B cell (primary cell): ENCODE measurements at regions not wholly inside any gene's neighbourhood (a gene's known extent, or its start where the extent isn't known, plus 50 kb on each side); places are given as distances from the start of the nearest gene placed in this dataset.

Experiments used
- ATAC-seq: fragments of 200-7000 bp; cut with Tn5 transposase; one replicate; pipeline ENCODE4 v1.10.0; 2021; ENCODE audit warnings: low read depth, mild to moderate bottlenecking, moderate number of reproducible peaks, moderate library complexity
- CTCF ChIA-PET: fragments of 350-600 bp; sonication (Branson Sonifier 250); formaldehyde crosslinking; loops from one replicate; lab custom pipeline; 2021; ENCODE audit warnings: antibody characterized with exemption, inconsistent platforms; lab: Charles Lee
- POLR2A ChIA-PET: fragments of 350-600 bp; sonication (Branson Sonifier 250); formaldehyde crosslinking; loops from one replicate; lab custom pipeline; 2021; ENCODE audit warnings: antibody characterized with exemption; lab: Charles Lee
- DNase-seq: peaks from one replicate; pipeline ENCODE4 v3.0.0; 2013
- H2AFZ ChIP-seq: 2 replicates; pipeline ENCODE4 v1.6.1; 2012; ENCODE audit warnings: mild to moderate bottlenecking, low read depth, low read length; ENCODE audit not compliant: insufficient read depth, poor library complexity, severe bottlenecking
- H3K27ac ChIP-seq, 2 donors: 1 replicate in 1 of 2; 2 replicates in 1 of 2; pipeline ENCODE4 v1.5.1; 2012 to 2013; ENCODE audit warnings: low read length in 2 of 2, mild to moderate bottlenecking in 2 of 2, moderate library complexity in 1 of 2
- H3K27me3 ChIP-seq, 4 experiments: fragments of 200-600 bp in 1 of 4; sonication (generic) in 1 of 4; replicated peaks in 1 of 4; 1 replicate in 2 of 4; 2 replicates in 2 of 4; pipeline versions ENCODE4 v1.6.1 to v1.7.0; 2013 to 2016; ENCODE audit warnings: low read length in 3 of 4, mild to moderate bottlenecking in 2 of 4, mixed read lengths in 1 of 4, moderate library complexity in 1 of 4; ENCODE audit not compliant: insufficient read depth in 4 of 4, control insufficient read depth in 3 of 4; ENCODE audit errors: control extremely low read depth in 1 of 4
- H3K36me3 ChIP-seq, 2 experiments: replicated peaks in 1 of 2; 1 replicate in 1 of 2; 2 replicates in 1 of 2; pipeline versions ENCODE4 v1.6.1 to v1.7.1; 2013; ENCODE audit warnings: low read length in 1 of 2; ENCODE audit not compliant: insufficient read depth in 2 of 2, control insufficient read depth in 1 of 2; ENCODE audit errors: control extremely low read depth in 1 of 2, extremely low read depth in 1 of 2
- H3K4me1 ChIP-seq, 2 donors: fragments of 200-600 bp in 1 of 2; sonication (generic) in 1 of 2; 1 replicate in 1 of 2; 2 replicates in 1 of 2; pipeline versions ENCODE4 v1.5.1 to v1.6.1; 2013 to 2017; ENCODE audit warnings: low read length in 2 of 2; ENCODE audit not compliant: control insufficient read depth in 2 of 2, insufficient read depth in 2 of 2
- H3K4me2 ChIP-seq: replicated peaks from 2 replicates; pipeline ENCODE3; 2012; ENCODE audit warnings: mild to moderate bottlenecking, low read depth, low read length; ENCODE audit not compliant: poor library complexity, severe bottlenecking
- H3K4me3 ChIP-seq, 5 experiments: fragments of 200-600 bp in 1 of 5; sonication (generic) in 1 of 5; 1 replicate in 3 of 5; 2 replicates in 2 of 5; pipeline versions ENCODE4 v1.5.1 to v1.7.0; 2011 to 2016; ENCODE audit warnings: low read length in 4 of 5, mild to moderate bottlenecking in 4 of 5, low read depth in 2 of 5, control low read depth in 1 of 5, moderate library complexity in 1 of 5; ENCODE audit not compliant: insufficient read depth in 1 of 5; ENCODE audit errors: control extremely low read depth in 1 of 5, extremely low read depth in 1 of 5
- H3K79me2 ChIP-seq: fragments of 200-600 bp; sonication (generic); one replicate; pipeline ENCODE4 v1.6.0; 2016; ENCODE audit warnings: low read length; ENCODE audit not compliant: control insufficient read depth, insufficient read depth
- H3K9ac ChIP-seq: fragments of 200-600 bp; sonication (generic); 2 replicates; pipeline ENCODE4 v1.6.1; 2017; ENCODE audit warnings: mild to moderate bottlenecking, low read length, moderate library complexity
- H3K9me3 ChIP-seq, 3 donors: one replicate each; pipeline versions ENCODE4 v1.6.1 to v1.7.1; 2013; ENCODE audit warnings: low read length in 2 of 3; ENCODE audit not compliant: control insufficient read depth in 2 of 3, insufficient read depth in 1 of 3; ENCODE audit errors: control extremely low read depth in 1 of 3
- H4K20me1 ChIP-seq: 2 replicates; pipeline ENCODE4 v1.6.0; 2012; ENCODE audit warnings: mild to moderate bottlenecking, low read length; ENCODE audit not compliant: insufficient read depth, control insufficient read depth, poor library complexity, severe bottlenecking
- H3K27ac Mint-ChIP-seq: one replicate; pipeline ENCODE4 v1.8.0; 2021; ENCODE audit warnings: mixed read lengths
- H3K27me3 Mint-ChIP-seq: one replicate; pipeline ENCODE4 v1.8.0; 2021; ENCODE audit warnings: mixed read lengths
- H3K4me1 Mint-ChIP-seq: one replicate; pipeline ENCODE4 v1.8.0; 2021; ENCODE audit warnings: mixed read lengths
- H3K4me3 Mint-ChIP-seq: one replicate; pipeline ENCODE4 v1.8.0; 2021; ENCODE audit warnings: mixed read lengths
- H3K9me3 Mint-ChIP-seq: one replicate; pipeline ENCODE4 v1.8.0; 2022; ENCODE audit warnings: mixed read lengths; ENCODE audit not compliant: insufficient read depth
- EZH2 ChIP-seq: IDR thresholded peaks from 2 replicates; pipeline ENCODE4 v1.6.1; 2012; ENCODE audit warnings: borderline replicate concordance, low read depth, mild to moderate bottlenecking, moderate library complexity, low read length; ENCODE audit not compliant: insufficient read depth, poor library complexity, severe bottlenecking
- WGBS: methylation state at CpG from one replicate; pipeline ENCODE4 v1.1.5; 2013; ENCODE audit warnings: missing lambda C conversion rate; ENCODE audit not compliant: insufficient coverage; 5-methylcytosine and 5-hydroxymethylcytosine counted together
- intact Hi-C: fragments of 100-400 bp; cut with micrococcal nuclease; formaldehyde crosslinking; loops from one replicate; pipeline ENCODE4 v1.10.0; 2022
- TF ChIP-seq, protein P1 (sequence below): fragments of 200-600 bp; IDR thresholded peaks from one replicate; pipeline ENCODE4 v1.8.0; 2022; ENCODE audit warnings: antibody characterized with exemption, mild to moderate bottlenecking

DNA sequence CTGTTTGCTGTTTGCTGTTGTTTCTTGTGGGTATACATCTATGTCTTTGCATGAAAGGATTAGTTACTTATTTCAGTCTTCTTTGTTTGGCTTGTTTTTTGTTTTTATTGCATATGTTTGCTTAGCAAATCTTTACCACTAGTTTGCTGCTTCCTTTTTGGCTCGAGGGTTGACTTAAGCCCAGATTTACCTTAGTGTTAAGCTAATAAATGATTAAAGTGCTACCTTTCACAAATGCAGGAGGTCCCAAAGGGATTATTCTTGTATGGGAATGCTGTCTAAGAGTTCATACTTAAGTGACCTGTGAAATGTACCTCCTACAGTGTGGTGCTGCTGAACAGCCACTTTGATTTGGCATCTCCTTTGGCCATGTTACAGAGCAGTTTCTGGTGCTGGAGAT lies 273.5 kb upstream of the NPY start:
- H3K4me3 Mint-ChIP-seq, result no peak overlapping the region
- peaks cover 24% of the 10 kb centered on the region for H3K27me3 Mint-ChIP-seq
- H3K9me3 ChIP-seq, result peaks cover 0 to 5% (median 0%) of the 10 kb centered on the region in 3 donors
- no peak overlapping the region for H3K27ac Mint-ChIP-seq
- POLR2A ChIA-PET, result no interaction called here
- H3K27me3 ChIP-seq, result peaks cover 0 to 13% (median 4%) of the 10 kb centered on the region in 4 experiments
- no peak overlapping the region for H3K4me2 ChIP-seq
- H3K4me1 ChIP-seq, result no peaks in the 10 kb centered on the region
- H4K20me1 ChIP-seq, result no peaks in the 10 kb centered on the region
- WGBS, result 60% methylated on average over 1 of the region's 1 CpG
- DNase-seq, result no peak
- no peak overlapping the region for H3K9ac ChIP-seq
- no peaks in the 10 kb centered on the region for H3K36me3 ChIP-seq
- no peak overlapping the region for H2AFZ ChIP-seq
- H3K4me1 Mint-ChIP-seq, result no peaks in the 10 kb centered on the region
- TF ChIP-seq EZH2, result no peak
- TF ChIP-seq, protein P1, sequence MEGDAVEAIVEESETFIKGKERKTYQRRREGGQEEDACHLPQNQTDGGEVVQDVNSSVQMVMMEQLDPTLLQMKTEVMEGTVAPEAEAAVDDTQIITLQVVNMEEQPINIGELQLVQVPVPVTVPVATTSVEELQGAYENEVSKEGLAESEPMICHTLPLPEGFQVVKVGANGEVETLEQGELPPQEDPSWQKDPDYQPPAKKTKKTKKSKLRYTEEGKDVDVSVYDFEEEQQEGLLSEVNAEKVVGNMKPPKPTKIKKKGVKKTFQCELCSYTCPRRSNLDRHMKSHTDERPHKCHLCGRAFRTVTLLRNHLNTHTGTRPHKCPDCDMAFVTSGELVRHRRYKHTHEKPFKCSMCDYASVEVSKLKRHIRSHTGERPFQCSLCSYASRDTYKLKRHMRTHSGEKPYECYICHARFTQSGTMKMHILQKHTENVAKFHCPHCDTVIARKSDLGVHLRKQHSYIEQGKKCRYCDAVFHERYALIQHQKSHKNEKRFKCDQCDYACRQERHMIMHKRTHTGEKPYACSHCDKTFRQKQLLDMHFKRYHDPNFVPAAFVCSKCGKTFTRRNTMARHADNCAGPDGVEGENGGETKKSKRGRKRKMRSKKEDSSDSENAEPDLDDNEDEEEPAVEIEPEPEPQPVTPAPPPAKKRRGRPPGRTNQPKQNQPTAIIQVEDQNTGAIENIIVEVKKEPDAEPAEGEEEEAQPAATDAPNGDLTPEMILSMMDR, result no peak
- H3K9me3 Mint-ChIP-seq, result peaks cover 7% of the 10 kb centered on the region
- no peak overlapping the region for H3K27ac ChIP-seq
- ATAC-seq, result no peak
- intact Hi-C loops, result no loop called here
- H3K4me3 ChIP-seq, result no peak overlapping the region
- no peaks in the 10 kb centered on the region for H3K79me2 ChIP-seq
- CTCF ChIA-PET, result no interaction called here

DNA sequence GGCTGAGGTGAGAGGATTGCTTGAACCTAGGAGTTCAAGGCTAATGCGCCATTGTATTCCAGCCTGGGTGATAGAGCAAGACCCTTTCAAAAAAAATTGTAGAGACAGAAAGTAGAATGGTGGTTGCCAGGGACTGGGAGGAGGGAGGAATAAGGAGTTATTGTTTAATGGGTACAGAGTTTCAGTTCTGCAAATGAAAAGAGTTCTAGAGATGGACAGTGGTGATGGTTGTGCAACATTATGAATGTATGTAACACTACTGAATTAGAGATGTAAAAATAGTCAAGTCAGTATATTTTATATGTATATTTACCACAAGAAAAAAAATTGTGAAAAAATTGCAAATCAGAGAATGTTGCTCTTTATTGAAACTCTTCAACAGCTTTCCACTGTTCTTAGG lies 266.5 kb upstream of the NPY start:
- POLR2A ChIA-PET, result no interaction called here
- CTCF ChIA-PET, result no interaction called here

More for the DNA sequence above, 266.5 kb upstream of the NPY start:
- Histone ChIP-seq H4K20me1 (no peaks in the 10 kb centered on the region), H3K4me1 (no peaks in the 10 kb centered on the region), H3K9me3 (peaks cover 0 to 5% (median 0%) of the 10 kb centered on the region in 3 donors), H3K4me2 (no peak overlapping the region), H3K36me3 (no peaks in the 10 kb centered on the region), H3K27me3 (peaks cover 0 to 2% (median under 1%) of the 10 kb centered on the region in 4 experiments), H3K27ac (no peak overlapping the region), H3K4me3 (no peak overlapping the region), H3K79me2 (no peaks in the 10 kb centered on the region), H3K9ac (no peak overlapping the region), H2AFZ (no peak overlapping the region)
- H3K4me1 Mint-ChIP-seq, result no peaks in the 10 kb centered on the region
- ATAC-seq (no peak), DNase-seq (no peak)
- WGBS, result 100% methylated on average over 1 of the region's 1 CpG
- no peak overlapping the region for H3K4me3 Mint-ChIP-seq
- H3K27me3 Mint-ChIP-seq, result peaks cover 12% of the 10 kb centered on the region
- H3K9me3 Mint-ChIP-seq, result peaks cover 2% of the 10 kb centered on the region
- no peak overlapping the region for H3K27ac Mint-ChIP-seq
- TF ChIP-seq, protein P1, result no peak
- no peak for TF ChIP-seq EZH2
- intact Hi-C loops, result no loop called here
